ENCODE measurements at regions not wholly inside any gene's neighbourhood (a gene's known extent, or its start where the extent isn't known, plus 50 kb on each side); places are given as distances from the start of the nearest gene placed in this dataset.

GRCh38 chr11:64455456-64456261, 96.7 kb downstream of the RPS6KA4 start:
- TF ChIP-seq CTCF (IDR thresholded peaks at IDR 0.05) (no peak), TCF7L2 (IDR thresholded peaks at IDR 0.05; ENCODE audit: low read depth, low read length) (no peak)
